ENCODE measurements at regions not wholly inside any gene's neighbourhood (a gene's known extent, or its start where the extent isn't known, plus 50 kb on each side); places are given as distances from the start of the nearest gene placed in this dataset.
"Not testable (repeated sequence)": the region's sequence is repeated elsewhere in the genome, so short reads cannot be mapped to it uniquely, and the experiment has no call there.

DNA sequence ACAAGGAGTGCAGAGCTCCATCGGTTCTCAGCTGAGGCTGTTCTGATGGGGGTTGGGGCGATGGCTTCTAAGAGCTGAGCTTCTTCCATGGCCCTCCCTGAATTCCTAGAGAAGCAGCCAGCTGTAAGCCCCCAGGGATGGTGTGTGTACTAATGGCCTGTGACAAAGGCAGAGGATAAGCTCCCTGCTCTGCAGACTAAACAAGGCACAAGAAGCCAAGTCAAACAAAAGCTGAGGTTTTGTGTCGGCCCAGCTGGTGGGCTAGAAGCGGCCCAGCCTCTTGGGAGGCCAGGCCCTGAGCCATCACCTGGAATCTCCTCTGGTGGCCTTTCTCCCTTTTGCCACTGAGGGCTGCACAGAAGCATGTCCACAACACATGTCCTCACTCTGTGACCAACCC is 75.0 kb upstream of the XPA start:
- no peak for TF ChIP-seq CTCF (conservative IDR thresholded peaks at IDR 0.05)
- no peak for TF ChIP-seq ZFX (IDR thresholded peaks at IDR 0.05)
- no peak overlapping the region for H3K27ac ChIP-seq

DNA sequence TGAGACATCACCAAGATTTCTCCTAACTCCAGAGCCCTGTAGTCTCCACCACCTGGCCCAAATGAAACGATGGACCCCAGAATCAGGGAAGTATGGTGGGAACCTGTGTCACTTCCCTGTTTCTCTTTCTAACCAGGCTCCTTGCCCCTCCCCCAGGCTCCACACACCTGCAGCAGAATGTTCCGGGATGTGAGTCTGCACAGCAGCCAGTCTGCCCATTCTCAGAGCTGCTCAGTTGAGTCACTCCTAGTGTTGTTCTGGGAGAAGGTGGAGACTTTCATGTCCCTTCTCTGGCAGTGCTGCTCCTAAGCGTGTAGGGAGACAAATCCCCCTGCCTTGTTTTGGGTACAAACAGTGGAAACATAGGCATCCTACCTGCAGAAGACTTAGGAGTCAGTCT is 76.0 kb upstream of the XPA start:
- TF ChIP-seq ZFX (IDR thresholded peaks at IDR 0.05) (no peak), CTCF (conservative IDR thresholded peaks at IDR 0.05) (no peak)
- H3K27ac ChIP-seq: no peak overlapping the region

DNA sequence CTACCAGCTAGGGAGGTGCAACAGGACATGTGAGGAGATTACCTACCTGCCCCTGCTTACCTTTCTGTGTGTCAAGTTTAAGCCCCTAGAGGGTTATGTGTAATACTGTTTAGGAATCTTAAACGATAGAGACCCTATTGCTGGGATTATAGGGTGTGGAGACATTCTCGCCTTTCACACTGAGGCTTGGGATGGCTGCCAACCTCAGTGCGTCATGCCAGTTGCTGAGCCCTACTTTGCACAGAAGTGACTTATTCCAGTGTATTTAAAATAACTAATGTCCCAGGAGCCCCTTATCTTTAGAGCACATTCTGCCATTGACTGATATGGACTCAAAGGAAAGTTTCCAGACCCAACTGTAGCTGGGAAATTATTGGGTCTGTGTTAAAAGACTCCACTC is 76.6 kb upstream of the XPA start:
- no peak overlapping the region for H3K27ac ChIP-seq
- TF ChIP-seq CTCF (conservative IDR thresholded peaks at IDR 0.05): no peak
- no peak for TF ChIP-seq ZFX (IDR thresholded peaks at IDR 0.05)

- TF ChIP-seq CTCF (conservative IDR thresholded peaks at IDR 0.05) (no peak), ZFX (IDR thresholded peaks at IDR 0.05) (no peak)
- no peak overlapping the region for H3K27ac ChIP-seq
Measured at GRCh38 chr9:97774673-97775072, 77.5 kb upstream of the XPA start.

DNA sequence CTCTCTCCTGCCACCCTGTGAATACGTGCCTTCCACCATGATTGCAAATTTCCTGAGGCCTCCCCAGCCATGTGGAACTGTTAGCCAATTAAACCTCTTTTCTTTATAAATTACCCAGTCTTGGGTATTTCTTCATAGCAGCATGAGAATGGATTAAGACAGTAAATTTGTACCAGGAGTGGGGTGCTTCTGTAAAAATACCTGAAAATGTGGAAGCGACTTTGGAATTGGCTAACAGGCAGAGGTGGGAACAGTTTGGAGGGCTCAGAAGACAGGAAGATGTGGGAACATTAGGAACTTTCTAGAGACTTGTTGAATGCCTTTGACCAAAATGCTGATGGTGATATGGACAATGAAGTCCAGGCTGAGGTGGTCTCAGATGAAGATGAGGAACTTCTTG is 74.3 kb upstream of the FOXE1 start:
- not testable (repeated sequence) for H3K27ac ChIP-seq

GRCh38 chr9:97779608-97780007 is 73.4 kb upstream of the FOXE1 start:
- TF ChIP-seq CTCF (conservative IDR thresholded peaks at IDR 0.05): no peak
- TF ChIP-seq ZFX (IDR thresholded peaks at IDR 0.05): no peak

DNA sequence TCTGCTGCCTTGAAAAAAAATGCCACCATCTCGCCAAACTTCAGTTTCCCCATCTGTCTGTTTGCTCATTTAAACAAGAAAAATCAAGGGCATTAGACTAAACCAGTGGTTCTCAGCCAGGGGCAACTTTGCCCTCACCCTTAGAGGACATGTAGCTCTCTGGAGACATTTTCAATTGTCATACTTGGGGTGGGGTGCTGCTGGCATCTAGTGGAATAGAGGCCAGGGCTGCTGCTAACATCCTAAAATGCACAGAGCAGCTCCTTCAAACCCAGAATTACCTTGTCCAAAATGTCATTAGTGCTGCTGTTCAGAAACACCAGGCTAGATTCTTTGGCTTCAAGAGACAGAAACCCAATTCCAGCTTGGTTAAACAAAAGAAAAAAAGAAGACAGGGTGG is 71.1 kb upstream of the FOXE1 start:
- H3K27ac ChIP-seq: no peak overlapping the region
- no peak for TF ChIP-seq ZFX (IDR thresholded peaks at IDR 0.05)
- no peak for TF ChIP-seq CTCF (conservative IDR thresholded peaks at IDR 0.05)

More at GRCh38 chr9:97779608-97780007, 73.4 kb upstream of the FOXE1 start:
- no peak overlapping the region for H3K27ac ChIP-seq

DNA sequence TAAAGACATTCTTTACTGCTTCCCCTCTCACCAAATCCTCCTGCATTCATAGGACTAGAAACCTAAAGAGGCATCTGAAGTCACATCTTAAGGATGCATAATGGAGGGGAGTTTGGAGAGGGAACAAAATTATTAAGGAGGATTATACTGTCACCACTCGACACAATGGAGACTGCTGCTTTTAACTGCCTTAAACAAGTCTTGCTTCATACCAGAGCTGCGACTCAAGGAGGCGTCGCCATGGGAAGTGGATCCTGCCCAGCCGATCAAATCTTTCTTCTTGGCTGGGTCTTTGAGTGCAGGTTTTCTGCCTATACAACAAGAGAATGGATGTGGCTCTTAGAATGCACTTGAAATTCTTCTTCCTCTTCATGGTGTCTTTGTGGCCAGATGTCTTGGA is 66.7 kb upstream of the FOXE1 start:
- no peak for TF ChIP-seq ZFX (IDR thresholded peaks at IDR 0.05)
- TF ChIP-seq CTCF (conservative IDR thresholded peaks at IDR 0.05): no peak
- no peak overlapping the region for H3K27ac ChIP-seq

Measured in C4-2B (cell line).